Loucy (cell line): ENCODE measurements at regions not wholly inside any gene's neighbourhood (a gene's known extent, or its start where the extent isn't known, plus 50 kb on each side); places are given as distances from the start of the nearest gene placed in this dataset.

Experiments used
- H2AFZ ChIP-seq: fragments of 200-600 bp; sonication (generic); 2 replicates; pipeline ENCODE4 v1.6.0; 2016; ENCODE audit warnings: antibody characterized with exemption, mild to moderate bottlenecking, low read length, moderate library complexity
- H3F3A ChIP-seq: fragments of 200-600 bp; 2 replicates; pipeline ENCODE4 v1.6.0; 2016; ENCODE audit warnings: antibody characterized with exemption, low read depth, mild to moderate bottlenecking
- H3K27me3 ChIP-seq: fragments of 200-600 bp; sonication (generic); 2 replicates; pipeline ENCODE4 v1.6.1; 2014; ENCODE audit warnings: low read length, mild to moderate bottlenecking; ENCODE audit not compliant: insufficient read depth, poor library complexity, severe bottlenecking
- H3K36me3 ChIP-seq: fragments of 200-600 bp; sonication (generic); 2 replicates; pipeline ENCODE4 v1.6.1; 2016; ENCODE audit warnings: low read length; ENCODE audit not compliant: insufficient read depth
- H3K4me1 ChIP-seq: fragments of 200-600 bp; sonication (generic); 2 replicates; pipeline ENCODE4 v1.5.1; 2014; ENCODE audit warnings: low read length, mild to moderate bottlenecking; ENCODE audit not compliant: insufficient read depth, poor library complexity, severe bottlenecking
- H3K4me2 ChIP-seq: fragments of 200-600 bp; sonication (generic); 2 replicates; pipeline ENCODE4 v1.6.0; 2014; ENCODE audit warnings: antibody characterized with exemption, low read length, low read depth, mild to moderate bottlenecking; ENCODE audit not compliant: poor library complexity, severe bottlenecking
- H3K4me3 ChIP-seq: fragments of 200-600 bp; sonication (generic); 2 replicates; pipeline ENCODE4 v1.5.1; 2014; ENCODE audit warnings: low read length, mild to moderate bottlenecking, mixed read lengths; ENCODE audit not compliant: poor library complexity, severe bottlenecking
- H3K79me2 ChIP-seq: fragments of 200-600 bp; sonication (generic); 2 replicates; pipeline ENCODE4 v1.6.1; 2014; ENCODE audit warnings: low read length; ENCODE audit not compliant: insufficient read depth
- H3K9ac ChIP-seq: fragments of 200-600 bp; sonication (generic); 2 replicates; pipeline ENCODE4 v1.6.0; 2014; ENCODE audit warnings: mild to moderate bottlenecking, low read depth, low read length, moderate library complexity; ENCODE audit not compliant: poor library complexity, severe bottlenecking
- H3K9me2 ChIP-seq: fragments of 200-600 bp; sonication (generic); replicated peaks from 2 replicates; pipeline ENCODE4 v1.6.1; 2016; ENCODE audit warnings: low read depth, low read length, mixed read lengths
- H3K9me3 ChIP-seq: fragments of 200-600 bp; sonication (generic); 2 replicates; pipeline ENCODE4 v1.6.1; 2014; ENCODE audit warnings: mild to moderate bottlenecking, antibody characterized with exemption, low read length, low read depth; ENCODE audit not compliant: insufficient read depth
- H4K20me1 ChIP-seq: fragments of 200-600 bp; sonication (generic); 2 replicates; pipeline ENCODE4 v1.6.0; 2014; ENCODE audit warnings: antibody characterized with exemption, low read length, mild to moderate bottlenecking; ENCODE audit not compliant: insufficient read depth, poor library complexity, severe bottlenecking
- CTCF ChIP-seq: fragments of 200-600 bp; sonication (generic); conservative IDR thresholded peaks from 2 replicates; pipeline ENCODE4 v1.5.1; 2014; ENCODE audit warnings: mild to moderate bottlenecking, antibody characterized with exemption, low read length
- EZH2phosphoT487 ChIP-seq: fragments of 200-600 bp; IDR thresholded peaks from 2 replicates; pipeline ENCODE4 v1.6.1; 2018; ENCODE audit warnings: antibody characterized with exemption, mild to moderate bottlenecking, moderate library complexity, borderline replicate concordance

GRCh38 chr3:104635872-104636580, 730.7 kb upstream of the ALCAM start:
- no peak for TF ChIP-seq EZH2phosphoT487
- no peak for TF ChIP-seq CTCF
- H4K20me1 ChIP-seq, result no peaks in the 10 kb centered on the region
- no peak overlapping the region for H2AFZ ChIP-seq
- H3K27me3 ChIP-seq, result no peaks in the 10 kb centered on the region
- H3K79me2 ChIP-seq, result no peaks in the 10 kb centered on the region
- H3F3A ChIP-seq, result no peaks in the 10 kb centered on the region
- H3K4me1 ChIP-seq, result no peaks in the 10 kb centered on the region
- H3K9me3 ChIP-seq, result no peaks in the 10 kb centered on the region; the same call in 1 of the 2 replicates
- H3K9ac ChIP-seq, result no peak overlapping the region
- H3K4me3 ChIP-seq, result no peak overlapping the region
- no peaks in the 10 kb centered on the region for H3K36me3 ChIP-seq
- no peak overlapping the region for H3K4me2 ChIP-seq
- H3K9me2 ChIP-seq, result no peaks in the 10 kb centered on the region

DNA sequence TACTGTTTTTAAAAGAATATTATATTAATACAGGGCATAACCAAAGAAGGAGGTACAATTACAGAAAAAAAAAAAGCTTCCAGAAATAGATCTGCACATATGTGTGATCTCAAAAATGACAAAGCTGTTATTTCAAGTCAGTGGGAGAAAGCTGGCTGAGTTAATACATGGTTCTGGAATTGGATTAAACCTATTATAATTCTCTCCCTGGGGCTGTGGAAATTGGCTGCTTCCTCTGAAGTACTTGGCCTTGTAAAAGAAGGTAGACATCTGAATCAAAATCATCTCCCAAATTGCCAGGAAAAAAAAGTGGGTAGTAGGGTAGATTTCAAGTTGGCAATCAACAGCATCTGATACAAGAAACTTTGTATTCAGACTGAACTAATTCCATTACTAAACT, 723.9 kb upstream of the ALCAM start:
- H3F3A ChIP-seq, result no peaks in the 10 kb centered on the region
- no peak overlapping the region for H3K4me3 ChIP-seq
- H3K79me2 ChIP-seq, result no peaks in the 10 kb centered on the region
- H4K20me1 ChIP-seq, result no peaks in the 10 kb centered on the region
- TF ChIP-seq EZH2phosphoT487 (no peak), CTCF (no peak)
- H3K9ac ChIP-seq, result no peak overlapping the region
- no peak overlapping the region for H2AFZ ChIP-seq
- H3K9me3 ChIP-seq, result no peaks in the 10 kb centered on the region
- H3K4me2 ChIP-seq, result no peak overlapping the region
- no peaks in the 10 kb centered on the region for H3K9me2 ChIP-seq
- H3K4me1 ChIP-seq, result no peaks in the 10 kb centered on the region
- no peaks in the 10 kb centered on the region for H3K36me3 ChIP-seq
- H3K27me3 ChIP-seq, result no peaks in the 10 kb centered on the region

DNA sequence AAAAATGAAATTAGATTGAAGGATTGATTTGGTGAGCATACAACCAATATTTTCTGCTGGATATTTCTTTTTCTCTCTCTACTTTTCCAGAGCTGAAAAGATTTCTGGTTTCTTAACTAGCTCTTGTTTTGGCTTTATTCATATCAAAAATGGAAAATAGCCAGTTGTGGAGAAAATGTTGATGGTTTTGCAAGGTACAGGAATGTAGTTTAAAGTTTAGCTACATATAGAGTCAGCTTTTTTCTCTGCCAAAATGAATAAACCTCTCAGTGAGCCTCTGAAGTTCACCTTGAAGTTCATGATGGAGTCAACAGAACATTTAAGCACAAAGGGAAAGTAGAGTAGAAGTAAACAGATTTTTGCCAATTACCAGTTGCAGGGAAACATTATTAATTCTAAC, 720.5 kb upstream of the ALCAM start:
- no peaks in the 10 kb centered on the region for H3K9me3 ChIP-seq
- H3K36me3 ChIP-seq, result no peaks in the 10 kb centered on the region
- no peaks in the 10 kb centered on the region for H4K20me1 ChIP-seq
- H3K4me2 ChIP-seq, result no peak overlapping the region
- no peaks in the 10 kb centered on the region for H3K79me2 ChIP-seq
- H3K9ac ChIP-seq, result no peak overlapping the region
- H2AFZ ChIP-seq, result no peak overlapping the region
- no peak for TF ChIP-seq EZH2phosphoT487
- no peak for TF ChIP-seq CTCF
- H3K4me1 ChIP-seq, result no peaks in the 10 kb centered on the region
- H3F3A ChIP-seq, result no peaks in the 10 kb centered on the region
- H3K27me3 ChIP-seq, result no peaks in the 10 kb centered on the region
- no peaks in the 10 kb centered on the region for H3K9me2 ChIP-seq
- no peak overlapping the region for H3K4me3 ChIP-seq
